Fibroblast of the aortic adventitia (primary cell): ENCODE measurements at regions not wholly inside any gene's neighbourhood (a gene's known extent, or its start where the extent isn't known, plus 50 kb on each side); places are given as distances from the start of the nearest gene placed in this dataset.
"Not testable (repeated sequence)": the region's sequence is repeated elsewhere in the genome, so short reads cannot be mapped to it uniquely, and the experiment has no call there.

Source experiments
- DNase-seq: peaks from one replicate; pipeline ENCODE4 v3.0.0-alpha.2; 2010; ENCODE audit warnings: low read depth
- H3K4me3 ChIP-seq: 2 replicates; pipeline ENCODE4 v1.5.1; 2011; ENCODE audit warnings: low read depth, mild to moderate bottlenecking, control low read depth, low read length, moderate library complexity
- TF ChIP-seq, protein P1 (sequence below): IDR thresholded peaks from 2 replicates; pipeline ENCODE4 v1.5.1; 2011; ENCODE audit warnings: mild to moderate bottlenecking, low read length, control low read depth, inconsistent platforms; ENCODE audit not compliant: insufficient read depth

DNA sequence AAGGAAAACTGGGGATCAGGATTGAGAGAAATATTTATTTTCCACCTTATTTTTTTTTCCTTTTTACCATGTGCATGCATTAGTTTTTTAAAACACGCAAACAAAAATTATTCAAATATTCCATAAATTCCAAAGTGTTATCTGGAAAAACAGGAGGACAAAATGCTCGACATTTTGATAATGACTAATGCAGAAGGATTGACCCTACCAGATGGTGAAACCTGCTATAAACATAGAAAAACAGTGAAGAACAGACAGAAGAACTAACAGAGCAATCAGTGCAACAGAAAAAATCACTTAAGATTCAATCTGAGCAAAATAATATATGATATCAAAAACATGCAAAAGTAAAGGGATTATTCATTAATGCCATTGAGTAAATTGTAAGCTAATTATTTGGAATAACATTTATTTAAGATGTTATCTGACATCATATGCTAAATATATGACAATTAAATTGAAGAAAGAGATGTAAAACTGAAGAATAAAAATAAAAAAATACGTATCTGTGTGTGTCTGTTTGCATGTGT is 218.4 kb downstream of the LMBRD1 start:
- DNase-seq: no peak
- TF ChIP-seq, protein P1, sequence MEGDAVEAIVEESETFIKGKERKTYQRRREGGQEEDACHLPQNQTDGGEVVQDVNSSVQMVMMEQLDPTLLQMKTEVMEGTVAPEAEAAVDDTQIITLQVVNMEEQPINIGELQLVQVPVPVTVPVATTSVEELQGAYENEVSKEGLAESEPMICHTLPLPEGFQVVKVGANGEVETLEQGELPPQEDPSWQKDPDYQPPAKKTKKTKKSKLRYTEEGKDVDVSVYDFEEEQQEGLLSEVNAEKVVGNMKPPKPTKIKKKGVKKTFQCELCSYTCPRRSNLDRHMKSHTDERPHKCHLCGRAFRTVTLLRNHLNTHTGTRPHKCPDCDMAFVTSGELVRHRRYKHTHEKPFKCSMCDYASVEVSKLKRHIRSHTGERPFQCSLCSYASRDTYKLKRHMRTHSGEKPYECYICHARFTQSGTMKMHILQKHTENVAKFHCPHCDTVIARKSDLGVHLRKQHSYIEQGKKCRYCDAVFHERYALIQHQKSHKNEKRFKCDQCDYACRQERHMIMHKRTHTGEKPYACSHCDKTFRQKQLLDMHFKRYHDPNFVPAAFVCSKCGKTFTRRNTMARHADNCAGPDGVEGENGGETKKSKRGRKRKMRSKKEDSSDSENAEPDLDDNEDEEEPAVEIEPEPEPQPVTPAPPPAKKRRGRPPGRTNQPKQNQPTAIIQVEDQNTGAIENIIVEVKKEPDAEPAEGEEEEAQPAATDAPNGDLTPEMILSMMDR: no peak
- H3K4me3 ChIP-seq: no peak overlapping the region

DNA sequence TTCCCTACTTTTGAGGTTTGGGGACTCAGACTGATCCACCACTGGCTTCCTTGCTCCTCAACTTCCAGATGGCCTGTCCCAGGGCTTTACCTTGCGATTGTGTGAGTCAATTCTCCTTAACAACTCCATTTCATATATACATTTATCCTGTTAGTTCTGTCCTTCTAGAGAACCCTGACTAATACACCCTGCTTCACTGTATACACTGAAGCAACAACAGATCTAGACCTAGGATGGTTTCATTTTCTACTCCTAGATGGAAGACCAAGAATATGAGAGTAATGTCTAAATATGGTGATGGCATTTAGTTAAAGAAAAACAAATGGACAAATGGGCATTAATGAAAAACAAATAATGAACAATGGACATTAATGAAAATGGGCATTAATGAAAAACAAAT is 225.6 kb downstream of the LMBRD1 start:
- TF ChIP-seq, protein P1: no peak
- no peak overlapping the region for H3K4me3 ChIP-seq
- DNase-seq: no peak

DNA sequence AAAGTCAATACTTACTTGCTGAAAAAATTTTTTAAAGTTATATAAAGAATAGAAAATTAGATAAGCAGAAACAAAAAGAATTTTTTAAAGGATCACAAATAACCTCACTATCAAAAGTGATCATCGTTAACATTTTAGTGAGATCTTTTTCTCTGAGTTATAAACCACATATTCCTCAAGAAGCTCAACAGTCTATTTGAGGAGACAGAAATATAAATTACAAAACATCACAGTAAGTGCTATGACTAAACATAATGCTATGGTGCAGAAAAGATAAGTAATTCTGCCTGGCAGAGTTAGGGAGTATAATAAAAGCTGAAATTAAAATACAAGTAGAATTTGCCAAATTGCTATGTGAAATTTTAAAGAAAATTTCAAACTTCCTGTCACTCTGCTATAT is 226.7 kb downstream of the LMBRD1 start:
- TF ChIP-seq, protein P1: no peak
- H3K4me3 ChIP-seq: no peak overlapping the region
- no peak for DNase-seq

DNA sequence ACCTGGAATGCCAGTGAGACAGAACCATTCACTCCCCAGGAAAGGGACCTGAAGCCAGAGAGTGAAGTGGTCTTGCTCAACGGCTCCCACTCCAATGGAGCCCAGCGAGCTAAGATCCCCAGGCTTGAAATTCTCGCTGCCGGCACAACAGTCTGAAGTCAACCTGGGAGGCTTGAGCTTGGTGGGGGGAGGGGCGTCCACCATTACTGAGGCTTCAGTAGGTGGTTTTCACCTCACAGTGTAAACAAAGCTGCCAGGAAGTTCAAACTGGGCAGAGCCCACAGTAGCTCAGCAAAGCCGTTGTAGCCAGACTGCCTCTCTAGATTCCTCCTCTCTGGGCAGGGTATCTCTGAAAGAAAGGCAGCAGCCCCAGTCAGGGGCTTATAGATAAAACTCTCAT is 236.2 kb downstream of the LMBRD1 start:
- DNase-seq, H3K4me3 ChIP-seq: not testable (repeated sequence)

DNA sequence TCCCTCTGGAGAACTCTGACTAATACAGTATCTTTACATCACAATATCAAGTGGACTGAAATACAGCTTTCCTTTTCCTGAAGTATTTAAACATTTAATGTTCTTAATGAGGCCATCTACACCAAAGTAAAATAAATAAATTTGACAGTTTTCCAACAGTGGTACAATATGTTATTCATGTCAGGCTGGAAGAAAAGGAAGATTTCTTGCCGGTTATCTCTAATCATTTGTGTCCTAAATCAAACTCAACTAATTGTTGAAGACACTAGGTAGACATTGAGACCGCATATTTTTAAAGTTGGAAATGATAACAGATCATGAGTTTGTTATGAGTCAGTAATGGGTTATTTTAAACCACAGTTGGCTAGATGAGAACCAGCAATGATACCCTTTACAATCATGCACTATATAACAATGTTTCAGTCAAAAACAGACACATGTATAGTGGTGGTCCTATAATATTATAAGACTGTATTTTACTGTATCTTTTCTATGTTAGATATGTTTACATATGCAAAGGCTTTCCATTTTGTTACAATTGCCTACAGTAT is 241.6 kb downstream of the LMBRD1 start:
- DNase-seq: no peak
- no peak overlapping the region for H3K4me3 ChIP-seq
- TF ChIP-seq, protein P1: no peak

DNA sequence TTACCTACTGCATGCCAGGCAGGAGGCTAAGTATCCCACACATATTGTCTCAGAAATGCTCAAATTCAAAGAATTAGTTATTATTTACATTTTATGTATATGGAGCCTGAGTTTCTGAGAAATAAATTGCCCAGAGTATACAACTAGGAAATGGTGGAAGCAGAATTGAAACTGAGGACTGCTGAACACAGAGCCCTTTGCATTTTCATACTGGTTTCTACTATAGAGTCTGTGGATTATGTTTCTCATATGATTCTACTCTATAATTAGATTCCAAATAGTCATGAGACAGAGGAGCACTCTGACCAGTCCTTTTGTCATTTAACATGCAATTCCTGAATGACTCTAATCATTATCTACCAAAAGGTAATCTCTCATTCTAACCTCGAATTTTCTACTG is 254.3 kb downstream of the LMBRD1 start:
- DNase-seq: no peak
- TF ChIP-seq, protein P1: no peak
- H3K4me3 ChIP-seq: no peak overlapping the region

DNA sequence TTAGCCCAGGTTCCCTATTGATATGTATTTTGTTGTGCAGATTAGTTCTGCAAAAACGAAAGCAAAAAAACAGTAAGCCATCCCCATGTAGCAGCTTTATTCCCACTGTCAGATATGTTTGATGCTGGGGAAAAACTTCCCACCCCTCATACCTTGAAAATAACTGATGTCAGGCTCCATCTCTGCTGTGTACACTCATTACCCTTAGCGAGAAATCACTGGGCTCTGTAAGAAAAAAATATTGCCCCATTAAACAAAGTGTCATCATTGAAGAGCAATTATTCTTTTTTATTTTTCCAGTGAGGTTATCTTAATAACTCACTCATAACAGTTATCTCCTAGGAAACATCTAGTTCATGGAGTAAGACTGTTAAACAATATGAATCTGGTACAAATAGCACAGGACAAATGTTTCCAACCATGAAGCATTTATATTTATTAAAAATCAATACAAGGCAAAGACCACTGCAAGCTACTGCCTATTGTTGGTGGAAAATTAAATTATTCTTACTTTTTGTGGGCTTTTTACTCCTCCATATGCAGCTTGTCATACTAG is 268.8 kb downstream of the LMBRD1 start:
- DNase-seq: no peak
- TF ChIP-seq, protein P1: no peak
- H3K4me3 ChIP-seq: no peak overlapping the region

DNA sequence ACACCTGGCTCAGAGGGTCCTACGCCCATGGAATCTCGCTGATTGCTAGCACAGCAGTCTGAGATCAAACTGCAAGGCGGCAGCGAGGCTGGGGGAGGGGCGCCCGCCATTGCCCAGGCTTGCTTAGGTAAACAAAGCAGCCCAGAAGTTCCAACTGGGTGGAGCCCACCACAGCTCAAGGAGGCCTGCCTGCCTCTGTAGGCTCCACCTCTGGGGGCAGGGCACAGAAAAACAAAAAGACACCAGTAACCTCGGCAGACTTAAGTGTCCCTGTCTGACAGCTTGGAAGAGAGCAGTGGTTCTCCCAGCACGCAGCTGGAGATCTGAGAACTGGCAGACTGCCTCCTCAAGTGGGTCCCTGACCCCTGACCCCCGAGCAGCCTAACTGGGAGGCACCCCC is 281.3 kb downstream of the LMBRD1 start:
- DNase-seq, H3K4me3 ChIP-seq: not testable (repeated sequence)
